ENCODE measurements at regions not wholly inside any gene's neighbourhood (a gene's known extent, or its start where the extent isn't known, plus 50 kb on each side); places are given as distances from the start of the nearest gene placed in this dataset.
"Not testable (repeated sequence)": the region's sequence is repeated elsewhere in the genome, so short reads cannot be mapped to it uniquely, and the experiment has no call there.

GRCh38 chr6:100322886-100323285, 141.8 kb downstream of the SIM1 start:
- DNase-seq (ENCODE audit: low read depth in 2 of 2) = no peak

GRCh38 chr6:100320686-100321085, 144.0 kb downstream of the SIM1 start:
- no peak for DNase-seq (ENCODE audit: low read depth in 2 of 2)

GRCh38 chr6:100317031-100317430, 147.7 kb downstream of the SIM1 start:
- DNase-seq (ENCODE audit: low read depth in 2 of 2) = no peak

- no peak for DNase-seq (ENCODE audit: low read depth in 2 of 2)
These were observed 150.5 kb downstream of the SIM1 start for GRCh38 chr6:100314186-100314585.

GRCh38 chr6:100311707-100312251, 152.9 kb downstream of the SIM1 start:
- no peak for DNase-seq (ENCODE audit: low read depth in 2 of 2)

- DNase-seq (ENCODE audit: low read depth in 2 of 2) = no peak
These were observed 155.5 kb downstream of the SIM1 start for GRCh38 chr6:100309174-100309573.

- DNase-seq (ENCODE audit: low read depth in 2 of 2) = no peak
These were observed 157.2 kb downstream of the SIM1 start for GRCh38 chr6:100307561-100307960.

- DNase-seq (ENCODE audit: low read depth in 2 of 2) = no peak
These were observed 159.4 kb downstream of the SIM1 start for GRCh38 chr6:100305209-100305869.

GRCh38 chr6:100304575-100304974, 160.1 kb downstream of the SIM1 start:
- DNase-seq (ENCODE audit: low read depth in 2 of 2) = no peak

GRCh38 chr6:100301731-100302130, 163.0 kb downstream of the SIM1 start:
- DNase-seq (ENCODE audit: low read depth in 2 of 2) = no peak

GRCh38 chr6:100300221-100300736, 164.4 kb downstream of the SIM1 start:
- no peak for DNase-seq (ENCODE audit: low read depth in 2 of 2)

- DNase-seq (ENCODE audit: low read depth in 2 of 2) = no peak
These were observed 167.7 kb downstream of the SIM1 start for GRCh38 chr6:100296810-100297544.

- not testable (repeated sequence) for DNase-seq (ENCODE audit: low read depth in 2 of 2)
These were observed 169.5 kb downstream of the SIM1 start for GRCh38 chr6:100295172-100295571.

- DNase-seq (ENCODE audit: low read depth in 2 of 2) = no peak
These were observed 175.4 kb downstream of the SIM1 start for GRCh38 chr6:100289285-100289684.

- no peak for DNase-seq (ENCODE audit: low read depth in 2 of 2)
These were observed 176.4 kb downstream of the SIM1 start for GRCh38 chr6:100288311-100288710.

- no peak for DNase-seq (ENCODE audit: low read depth in 2 of 2)
These were observed 181.4 kb downstream of the SIM1 start for GRCh38 chr6:100283285-100283684.

- DNase-seq (ENCODE audit: low read depth in 2 of 2) = no peak
These were observed 183.2 kb downstream of the SIM1 start for GRCh38 chr6:100281471-100281901.

- DNase-seq (ENCODE audit: low read depth in 2 of 2) = no peak
These were observed 188.2 kb downstream of the SIM1 start for GRCh38 chr6:100276311-100277057.

- no peak for DNase-seq (ENCODE audit: low read depth in 2 of 2)
These were observed 190.6 kb downstream of the SIM1 start for GRCh38 chr6:100274147-100274546.

- no peak for DNase-seq (ENCODE audit: low read depth in 2 of 2)
These were observed 193.1 kb downstream of the SIM1 start for GRCh38 chr6:100271625-100272024.

- DNase-seq (ENCODE audit: low read depth in 2 of 2) = no peak
These were observed 193.5 kb downstream of the SIM1 start for GRCh38 chr6:100271202-100271601.

- DNase-seq (ENCODE audit: low read depth in 2 of 2) = no peak
These were observed 195.5 kb downstream of the SIM1 start for GRCh38 chr6:100269189-100269588.

Data from stimulated activated CD8-positive, alpha-beta memory T cell treated with anti-CD3 and anti-CD28 coated beads, Interleukin-7, amount 100 ng/mL, for 1 hour (primary cell).